Mammary epithelial cell (primary cell): ENCODE measurements at regions not wholly inside any gene's neighbourhood (a gene's known extent, or its start where the extent isn't known, plus 50 kb on each side); places are given as distances from the start of the nearest gene placed in this dataset.

Experiments used
- CTCF ChIP-seq, 2 donors: IDR thresholded peaks in 1 of 2; conservative IDR thresholded peaks in 1 of 2; 2 replicates each; pipeline ENCODE4 v1.5.1; 2011 to 2012; ENCODE audit warnings: inconsistent platforms in 2 of 2, low read length in 2 of 2, mild to moderate bottlenecking in 2 of 2, control low read depth in 1 of 2, low read depth in 1 of 2; ENCODE audit not compliant: insufficient read depth in 1 of 2; ENCODE audit errors: extremely low read depth in 1 of 2
- EZH2 ChIP-seq: IDR thresholded peaks from 2 replicates; pipeline ENCODE4 v1.6.1; 2012; ENCODE audit warnings: low read length, inconsistent platforms, borderline replicate concordance

GRCh38 chr6:113077794-113078193 is 730.7 kb downstream of the RFPL4B start:
- TF ChIP-seq CTCF (conservative IDR thresholded peaks at IDR 0.05 in 1 of 2, IDR thresholded peaks at IDR 0.05 in 1 of 2; ENCODE audit: extremely low read depth in 1 of 2, insufficient read depth in 1 of 2, low read depth in 1 of 2, low read length in 2 of 2) (no peak), EZH2 (no peak)
